ENCODE measurements at regions not wholly inside any gene's neighbourhood (a gene's known extent, or its start where the extent isn't known, plus 50 kb on each side); places are given as distances from the start of the nearest gene placed in this dataset.
"Not testable (repeated sequence)": the region's sequence is repeated elsewhere in the genome, so short reads cannot be mapped to it uniquely, and the experiment has no call there.

- no peaks in the 10 kb centered on the region for H3K27me3 ChIP-seq
- no peak for TF ChIP-seq Cebpa-rat (IDR thresholded peaks at IDR 0.05)
- H3K4me3 ChIP-seq, result no peak overlapping the region
- no peaks in the 10 kb centered on the region for H3K4me1 ChIP-seq
- H3K27ac ChIP-seq, result no peak overlapping the region
- H4K20me1 ChIP-seq, result no peaks in the 10 kb centered on the region
- no peak overlapping the region for H3K4me2 ChIP-seq
- no peak overlapping the region for H3K9ac ChIP-seq
- no peaks in the 10 kb centered on the region for H3K36me3 ChIP-seq
- peaks cover 9% of the 10 kb centered on the region for H3K9me3 ChIP-seq
Observed at GRCh38 chr12:47493801-47494200, 212.0 kb downstream of the RPAP3 start.

GRCh38 chr12:47491516-47492305 lies 214.1 kb downstream of the RPAP3 start:
- peaks cover 14% of the 10 kb centered on the region for H3K9me3 ChIP-seq
- no peaks in the 10 kb centered on the region for H4K20me1 ChIP-seq
- no peaks in the 10 kb centered on the region for H3K36me3 ChIP-seq
- no peak overlapping the region for H3K27ac ChIP-seq
- no peaks in the 10 kb centered on the region for H3K4me1 ChIP-seq
- H3K27me3 ChIP-seq, result no peaks in the 10 kb centered on the region
- no peak overlapping the region for H3K9ac ChIP-seq
- H3K4me3 ChIP-seq, result no peak overlapping the region
- H3K4me2 ChIP-seq, result no peak overlapping the region
- TF ChIP-seq Cebpa-rat (IDR thresholded peaks at IDR 0.05), result no peak

- no peaks in the 10 kb centered on the region for H3K27me3 ChIP-seq
- H3K36me3 ChIP-seq, result no peaks in the 10 kb centered on the region
- H3K4me3 ChIP-seq, result no peak overlapping the region
- no peak for TF ChIP-seq Cebpa-rat (IDR thresholded peaks at IDR 0.05)
- H3K4me1 ChIP-seq, result no peaks in the 10 kb centered on the region
- H4K20me1 ChIP-seq, result no peaks in the 10 kb centered on the region
- H3K9ac ChIP-seq, result no peak overlapping the region
- no peak overlapping the region for H3K27ac ChIP-seq
- H3K9me3 ChIP-seq, result peaks cover 25% of the 10 kb centered on the region
- no peak overlapping the region for H3K4me2 ChIP-seq
Observed at GRCh38 chr12:47488888-47489287, 216.9 kb downstream of the RPAP3 start.

GRCh38 chr12:47481041-47481440 lies 224.8 kb downstream of the RPAP3 start:
- Histone ChIP-seq H3K9me3 (peaks cover 16% of the 10 kb centered on the region), H3K4me2 (no peak overlapping the region), H3K27ac (no peak overlapping the region), H3K36me3 (no peaks in the 10 kb centered on the region), H3K9ac (no peak overlapping the region), H3K4me3 (no peak overlapping the region), H4K20me1 (no peaks in the 10 kb centered on the region), H3K4me1 (no peaks in the 10 kb centered on the region), H3K27me3 (no peaks in the 10 kb centered on the region)
- no peak for TF ChIP-seq Cebpa-rat (IDR thresholded peaks at IDR 0.05)

- Histone ChIP-seq H3K4me1 (no peaks in the 10 kb centered on the region), H3K9ac (no peak overlapping the region), H3K27ac (no peak overlapping the region), H3K4me2 (no peak overlapping the region), H3K36me3 (no peaks in the 10 kb centered on the region), H3K4me3 (no peak overlapping the region), H4K20me1 (no peaks in the 10 kb centered on the region), H3K27me3 (no peaks in the 10 kb centered on the region), H3K9me3 (peaks cover 29% of the 10 kb centered on the region)
- no peak for TF ChIP-seq Cebpa-rat (IDR thresholded peaks at IDR 0.05)
Observed at GRCh38 chr12:47478426-47478825, 227.4 kb downstream of the RPAP3 start.

- H3K4me1 ChIP-seq, result no peaks in the 10 kb centered on the region
- no peaks in the 10 kb centered on the region for H3K27me3 ChIP-seq
- H3K27ac ChIP-seq, result no peak overlapping the region
- no peaks in the 10 kb centered on the region for H3K36me3 ChIP-seq
- H3K9ac ChIP-seq, result no peak overlapping the region
- H3K9me3 ChIP-seq, result peaks cover 29% of the 10 kb centered on the region
- TF ChIP-seq Cebpa-rat (IDR thresholded peaks at IDR 0.05), result no peak
- H3K4me2 ChIP-seq, result no peak overlapping the region
- no peak overlapping the region for H3K4me3 ChIP-seq
- no peaks in the 10 kb centered on the region for H4K20me1 ChIP-seq
Observed at GRCh38 chr12:47473091-47473490, 232.7 kb downstream of the RPAP3 start.

- H3K36me3 ChIP-seq, H4K20me1 ChIP-seq, H3K27ac ChIP-seq, H3K4me3 ChIP-seq, H3K4me2 ChIP-seq, H3K27me3 ChIP-seq, H3K4me1 ChIP-seq, H3K9ac ChIP-seq: not testable (repeated sequence)
- H3K9me3 ChIP-seq, result peaks cover 16% of the 10 kb centered on the region
Observed at GRCh38 chr12:47470349-47470748, 235.5 kb downstream of the RPAP3 start.

- not testable (repeated sequence) for H3K27me3 ChIP-seq, H3K4me1 ChIP-seq, H3K36me3 ChIP-seq, H3K4me2 ChIP-seq, H3K4me3 ChIP-seq, H3K9ac ChIP-seq, H3K27ac ChIP-seq, H4K20me1 ChIP-seq
- H3K9me3 ChIP-seq, result peaks cover 20% of the 10 kb centered on the region
Observed at GRCh38 chr12:47463918-47464317, 241.9 kb downstream of the RPAP3 start.

- Histone ChIP-seq H3K9ac (no peak overlapping the region), H3K4me3 (no peak overlapping the region), H3K9me3 (peaks cover 25% of the 10 kb centered on the region), H3K27me3 (no peaks in the 10 kb centered on the region), H3K4me2 (no peak overlapping the region), H4K20me1 (no peaks in the 10 kb centered on the region), H3K4me1 (no peaks in the 10 kb centered on the region), H3K27ac (no peak overlapping the region), H3K36me3 (no peaks in the 10 kb centered on the region)
- no peak for TF ChIP-seq Cebpa-rat (IDR thresholded peaks at IDR 0.05)
Observed at GRCh38 chr12:47458279-47458678, 247.6 kb downstream of the RPAP3 start.

GRCh38 chr12:47449797-47450196 lies 256.0 kb downstream of the RPAP3 start:
- H3K4me2 ChIP-seq, result peak overlapping the region; percentile 4
- no peak for TF ChIP-seq Cebpa-rat (IDR thresholded peaks at IDR 0.05)
- H3K27ac ChIP-seq, result no peak overlapping the region
- no peak overlapping the region for H3K4me3 ChIP-seq
- no peaks in the 10 kb centered on the region for H3K27me3 ChIP-seq
- peaks cover 2% of the 10 kb centered on the region for H3K9me3 ChIP-seq
- no peak overlapping the region for H3K9ac ChIP-seq
- H4K20me1 ChIP-seq, result no peaks in the 10 kb centered on the region
- H3K36me3 ChIP-seq, result no peaks in the 10 kb centered on the region
- H3K4me1 ChIP-seq, result peaks cover 7% of the 10 kb centered on the region

- Histone ChIP-seq H4K20me1 (no peaks in the 10 kb centered on the region), H3K4me1 (no peaks in the 10 kb centered on the region), H3K36me3 (no peaks in the 10 kb centered on the region), H3K9ac (no peak overlapping the region), H3K27me3 (no peaks in the 10 kb centered on the region), H3K4me3 (no peak overlapping the region), H3K4me2 (no peak overlapping the region), H3K9me3 (peaks cover 36% of the 10 kb centered on the region), H3K27ac (no peak overlapping the region)
- TF ChIP-seq Cebpa-rat (IDR thresholded peaks at IDR 0.05), result no peak
Observed at GRCh38 chr12:47442310-47442709, 263.5 kb downstream of the RPAP3 start.

All from BLaER1 (cell line).